Loucy (cell line): ENCODE measurements at regions not wholly inside any gene's neighbourhood (a gene's known extent, or its start where the extent isn't known, plus 50 kb on each side); places are given as distances from the start of the nearest gene placed in this dataset.

Experiments used
- H2AFZ ChIP-seq: fragments of 200-600 bp; sonication (generic); 2 replicates; pipeline ENCODE4 v1.6.0; 2016; ENCODE audit warnings: antibody characterized with exemption, mild to moderate bottlenecking, low read length, moderate library complexity
- H3F3A ChIP-seq: fragments of 200-600 bp; 2 replicates; pipeline ENCODE4 v1.6.0; 2016; ENCODE audit warnings: antibody characterized with exemption, low read depth, mild to moderate bottlenecking
- H3K27me3 ChIP-seq: fragments of 200-600 bp; sonication (generic); 2 replicates; pipeline ENCODE4 v1.6.1; 2014; ENCODE audit warnings: low read length, mild to moderate bottlenecking; ENCODE audit not compliant: insufficient read depth, poor library complexity, severe bottlenecking
- H3K36me3 ChIP-seq: fragments of 200-600 bp; sonication (generic); 2 replicates; pipeline ENCODE4 v1.6.1; 2016; ENCODE audit warnings: low read length; ENCODE audit not compliant: insufficient read depth
- H3K4me1 ChIP-seq: fragments of 200-600 bp; sonication (generic); 2 replicates; pipeline ENCODE4 v1.5.1; 2014; ENCODE audit warnings: low read length, mild to moderate bottlenecking; ENCODE audit not compliant: insufficient read depth, poor library complexity, severe bottlenecking
- H3K4me2 ChIP-seq: fragments of 200-600 bp; sonication (generic); 2 replicates; pipeline ENCODE4 v1.6.0; 2014; ENCODE audit warnings: antibody characterized with exemption, low read length, low read depth, mild to moderate bottlenecking; ENCODE audit not compliant: poor library complexity, severe bottlenecking
- H3K4me3 ChIP-seq: fragments of 200-600 bp; sonication (generic); 2 replicates; pipeline ENCODE4 v1.5.1; 2014; ENCODE audit warnings: low read length, mild to moderate bottlenecking, mixed read lengths; ENCODE audit not compliant: poor library complexity, severe bottlenecking
- H3K79me2 ChIP-seq: fragments of 200-600 bp; sonication (generic); 2 replicates; pipeline ENCODE4 v1.6.1; 2014; ENCODE audit warnings: low read length; ENCODE audit not compliant: insufficient read depth
- H3K9ac ChIP-seq: fragments of 200-600 bp; sonication (generic); 2 replicates; pipeline ENCODE4 v1.6.0; 2014; ENCODE audit warnings: mild to moderate bottlenecking, low read depth, low read length, moderate library complexity; ENCODE audit not compliant: poor library complexity, severe bottlenecking
- H3K9me2 ChIP-seq: fragments of 200-600 bp; sonication (generic); replicated peaks from 2 replicates; pipeline ENCODE4 v1.6.1; 2016; ENCODE audit warnings: low read depth, low read length, mixed read lengths
- H3K9me3 ChIP-seq: fragments of 200-600 bp; sonication (generic); 2 replicates; pipeline ENCODE4 v1.6.1; 2014; ENCODE audit warnings: mild to moderate bottlenecking, antibody characterized with exemption, low read length, low read depth; ENCODE audit not compliant: insufficient read depth
- H4K20me1 ChIP-seq: fragments of 200-600 bp; sonication (generic); 2 replicates; pipeline ENCODE4 v1.6.0; 2014; ENCODE audit warnings: antibody characterized with exemption, low read length, mild to moderate bottlenecking; ENCODE audit not compliant: insufficient read depth, poor library complexity, severe bottlenecking
- CTCF ChIP-seq: fragments of 200-600 bp; sonication (generic); conservative IDR thresholded peaks from 2 replicates; pipeline ENCODE4 v1.5.1; 2014; ENCODE audit warnings: mild to moderate bottlenecking, antibody characterized with exemption, low read length
- EZH2phosphoT487 ChIP-seq: fragments of 200-600 bp; IDR thresholded peaks from 2 replicates; pipeline ENCODE4 v1.6.1; 2018; ENCODE audit warnings: antibody characterized with exemption, mild to moderate bottlenecking, moderate library complexity, borderline replicate concordance

- Histone ChIP-seq H3K36me3 (no peaks in the 10 kb centered on the region), H2AFZ (no peak overlapping the region), H3K27me3 (no peaks in the 10 kb centered on the region), H3K9me2 (no peaks in the 10 kb centered on the region), H3K4me2 (no peak overlapping the region), H3K4me3 (no peak overlapping the region), H3K4me1 (no peaks in the 10 kb centered on the region), H3K9me3 (no peaks in the 10 kb centered on the region), H3K9ac (no peak overlapping the region), H4K20me1 (no peaks in the 10 kb centered on the region), H3F3A (no peaks in the 10 kb centered on the region), H3K79me2 (no peaks in the 10 kb centered on the region)
- TF ChIP-seq CTCF (peak; percentile 36; the same call in 1 of the 2 replicates), EZH2phosphoT487 (no peak)
Measured at GRCh38 chr3:28915741-28916500, 364.9 kb upstream of the RBMS3 start.

GRCh38 chr3:28916713-28917499 is 364.0 kb upstream of the RBMS3 start:
- Histone ChIP-seq H3K4me1 (no peaks in the 10 kb centered on the region), H3K4me3 (no peak overlapping the region), H3K4me2 (no peak overlapping the region), H3K9ac (no peak overlapping the region), H3K79me2 (no peaks in the 10 kb centered on the region), H3K27me3 (no peaks in the 10 kb centered on the region), H3K36me3 (no peaks in the 10 kb centered on the region), H3K9me2 (no peaks in the 10 kb centered on the region), H3F3A (no peaks in the 10 kb centered on the region), H2AFZ (no peak overlapping the region), H3K9me3 (no peaks in the 10 kb centered on the region), H4K20me1 (no peaks in the 10 kb centered on the region)
- peak; percentile 39 for TF ChIP-seq CTCF
- TF ChIP-seq EZH2phosphoT487, result no peak

- Histone ChIP-seq H3K9ac (no peak overlapping the region), H3F3A (no peaks in the 10 kb centered on the region), H3K9me2 (no peaks in the 10 kb centered on the region), H3K27me3 (no peaks in the 10 kb centered on the region), H3K36me3 (no peaks in the 10 kb centered on the region), H4K20me1 (no peaks in the 10 kb centered on the region), H3K4me3 (no peak overlapping the region), H3K79me2 (no peaks in the 10 kb centered on the region), H2AFZ (0 out of 2 replicates have a peak overlapping the region, but pooled peaks have one; percentile 36), H3K4me2 (no peak overlapping the region), H3K4me1 (no peaks in the 10 kb centered on the region), H3K9me3 (no peaks in the 10 kb centered on the region)
- no peak for TF ChIP-seq CTCF
- TF ChIP-seq EZH2phosphoT487, result no peak
Measured at GRCh38 chr3:28917895-28918475, 362.9 kb upstream of the RBMS3 start.
